ENCODE measurements at regions not wholly inside any gene's neighbourhood (a gene's known extent, or its start where the extent isn't known, plus 50 kb on each side); places are given as distances from the start of the nearest gene placed in this dataset.

GRCh38 chr13:74278901-74279300, 144.7 kb upstream of the KLF12 start:
- ChIA-PET CTCF (no interaction called here), POLR2A (no interaction called here)
- H3K27ac Mint-ChIP-seq: no peak overlapping the region
- H3K4me3 Mint-ChIP-seq: no peak overlapping the region
- DNase-seq (ENCODE audit: low spot score) (no peak), ATAC-seq (no peak)
- H3K4me1 Mint-ChIP-seq: peaks cover 4% of the 10 kb centered on the region
- no peaks in the 10 kb centered on the region for H3K36me3 Mint-ChIP-seq
- H3K9me3 Mint-ChIP-seq: no peaks in the 10 kb centered on the region
- TF ChIP-seq HMGA2 (CRISPR knock-in tag; IDR thresholded peaks at IDR 0.05) (no peak), ZNF317 (CRISPR knock-in tag; IDR thresholded peaks at IDR 0.05; ENCODE audit: borderline replicate concordance, low read depth) (no peak), ZNF512 (CRISPR knock-in tag; IDR thresholded peaks at IDR 0.05; ENCODE audit: borderline replicate concordance) (no peak), JAZF1 (CRISPR knock-in tag; IDR thresholded peaks at IDR 0.05) (no peak), SP1 (CRISPR knock-in tag; conservative IDR thresholded peaks at IDR 0.05) (no peak), ESRRA (CRISPR knock-in tag; IDR thresholded peaks at IDR 0.05; ENCODE audit: borderline replicate concordance) (no peak), OVOL2 (CRISPR knock-in tag; IDR thresholded peaks at IDR 0.05; ENCODE audit: borderline replicate concordance) (no peak), TCF7 (CRISPR knock-in tag; IDR thresholded peaks at IDR 0.05; ENCODE audit: low read depth) (no peak)
- TF ChIP-seq, protein P1, sequence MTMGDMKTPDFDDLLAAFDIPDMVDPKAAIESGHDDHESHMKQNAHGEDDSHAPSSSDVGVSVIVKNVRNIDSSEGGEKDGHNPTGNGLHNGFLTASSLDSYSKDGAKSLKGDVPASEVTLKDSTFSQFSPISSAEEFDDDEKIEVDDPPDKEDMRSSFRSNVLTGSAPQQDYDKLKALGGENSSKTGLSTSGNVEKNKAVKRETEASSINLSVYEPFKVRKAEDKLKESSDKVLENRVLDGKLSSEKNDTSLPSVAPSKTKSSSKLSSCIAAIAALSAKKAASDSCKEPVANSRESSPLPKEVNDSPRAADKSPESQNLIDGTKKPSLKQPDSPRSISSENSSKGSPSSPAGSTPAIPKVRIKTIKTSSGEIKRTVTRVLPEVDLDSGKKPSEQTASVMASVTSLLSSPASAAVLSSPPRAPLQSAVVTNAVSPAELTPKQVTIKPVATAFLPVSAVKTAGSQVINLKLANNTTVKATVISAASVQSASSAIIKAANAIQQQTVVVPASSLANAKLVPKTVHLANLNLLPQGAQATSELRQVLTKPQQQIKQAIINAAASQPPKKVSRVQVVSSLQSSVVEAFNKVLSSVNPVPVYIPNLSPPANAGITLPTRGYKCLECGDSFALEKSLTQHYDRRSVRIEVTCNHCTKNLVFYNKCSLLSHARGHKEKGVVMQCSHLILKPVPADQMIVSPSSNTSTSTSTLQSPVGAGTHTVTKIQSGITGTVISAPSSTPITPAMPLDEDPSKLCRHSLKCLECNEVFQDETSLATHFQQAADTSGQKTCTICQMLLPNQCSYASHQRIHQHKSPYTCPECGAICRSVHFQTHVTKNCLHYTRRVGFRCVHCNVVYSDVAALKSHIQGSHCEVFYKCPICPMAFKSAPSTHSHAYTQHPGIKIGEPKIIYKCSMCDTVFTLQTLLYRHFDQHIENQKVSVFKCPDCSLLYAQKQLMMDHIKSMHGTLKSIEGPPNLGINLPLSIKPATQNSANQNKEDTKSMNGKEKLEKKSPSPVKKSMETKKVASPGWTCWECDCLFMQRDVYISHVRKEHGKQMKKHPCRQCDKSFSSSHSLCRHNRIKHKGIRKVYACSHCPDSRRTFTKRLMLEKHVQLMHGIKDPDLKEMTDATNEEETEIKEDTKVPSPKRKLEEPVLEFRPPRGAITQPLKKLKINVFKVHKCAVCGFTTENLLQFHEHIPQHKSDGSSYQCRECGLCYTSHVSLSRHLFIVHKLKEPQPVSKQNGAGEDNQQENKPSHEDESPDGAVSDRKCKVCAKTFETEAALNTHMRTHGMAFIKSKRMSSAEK (CRISPR knock-in tag; IDR thresholded peaks at IDR 0.05; ENCODE audit: borderline replicate concordance): no peak
- TF ChIP-seq, protein P2, sequence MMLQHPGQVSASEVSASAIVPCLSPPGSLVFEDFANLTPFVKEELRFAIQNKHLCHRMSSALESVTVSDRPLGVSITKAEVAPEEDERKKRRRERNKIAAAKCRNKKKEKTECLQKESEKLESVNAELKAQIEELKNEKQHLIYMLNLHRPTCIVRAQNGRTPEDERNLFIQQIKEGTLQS (CRISPR knock-in tag; conservative IDR thresholded peaks at IDR 0.05): no peak
- no peaks in the 10 kb centered on the region for H3K27me3 Mint-ChIP-seq (ENCODE audit: low read depth)

DNA sequence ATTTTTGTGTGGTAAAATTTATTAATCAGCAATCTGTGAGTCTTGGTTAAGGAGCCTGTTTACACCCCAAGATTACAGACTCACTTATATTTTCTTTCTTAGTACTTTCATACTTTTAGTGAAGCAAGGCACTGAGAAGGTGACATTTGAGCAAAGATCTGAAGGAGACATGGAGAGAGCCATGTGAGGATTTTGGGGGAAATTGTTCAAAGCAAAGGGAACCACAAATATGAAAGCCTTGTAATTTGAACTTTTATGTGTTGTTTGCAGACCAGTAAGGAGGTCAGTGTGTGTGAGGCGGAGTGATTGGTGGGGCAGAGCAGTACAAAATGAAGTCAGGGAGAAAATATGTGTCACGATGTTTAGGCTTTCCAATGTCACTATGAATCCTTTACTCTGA, 140.7 kb upstream of the KLF12 start:
- Mint-ChIP-seq H3K36me3 (peaks cover 3% of the 10 kb centered on the region; the same call in 1 of the 2 replicates), H3K4me3 (no peak overlapping the region), H3K27me3 (ENCODE audit: low read depth) (no peaks in the 10 kb centered on the region), H3K9me3 (peaks cover 21% of the 10 kb centered on the region), H3K4me1 (no peaks in the 10 kb centered on the region), H3K27ac (no peak overlapping the region)
- ChIA-PET CTCF (no interaction called here), POLR2A (no interaction called here)
- DNase-seq (ENCODE audit: low spot score) (no peak), ATAC-seq (no peak)
- TF ChIP-seq STAT6 (CRISPR knock-in tag; conservative IDR thresholded peaks at IDR 0.05; ENCODE audit: low read depth) (no peak), CTCF (IDR thresholded peaks at IDR 0.05) (no peak), RELA (CRISPR knock-in tag; IDR thresholded peaks at IDR 0.05; ENCODE audit: borderline replicate concordance) (no peak), KAT7 (CRISPR knock-in tag; IDR thresholded peaks at IDR 0.05; ENCODE audit: borderline replicate concordance) (no peak), ZSCAN18 (CRISPR knock-in tag; IDR thresholded peaks at IDR 0.05) (no peak), ZNF317 (CRISPR knock-in tag; IDR thresholded peaks at IDR 0.05; ENCODE audit: borderline replicate concordance, low read depth) (no peak)
- TF ChIP-seq, protein P3, sequence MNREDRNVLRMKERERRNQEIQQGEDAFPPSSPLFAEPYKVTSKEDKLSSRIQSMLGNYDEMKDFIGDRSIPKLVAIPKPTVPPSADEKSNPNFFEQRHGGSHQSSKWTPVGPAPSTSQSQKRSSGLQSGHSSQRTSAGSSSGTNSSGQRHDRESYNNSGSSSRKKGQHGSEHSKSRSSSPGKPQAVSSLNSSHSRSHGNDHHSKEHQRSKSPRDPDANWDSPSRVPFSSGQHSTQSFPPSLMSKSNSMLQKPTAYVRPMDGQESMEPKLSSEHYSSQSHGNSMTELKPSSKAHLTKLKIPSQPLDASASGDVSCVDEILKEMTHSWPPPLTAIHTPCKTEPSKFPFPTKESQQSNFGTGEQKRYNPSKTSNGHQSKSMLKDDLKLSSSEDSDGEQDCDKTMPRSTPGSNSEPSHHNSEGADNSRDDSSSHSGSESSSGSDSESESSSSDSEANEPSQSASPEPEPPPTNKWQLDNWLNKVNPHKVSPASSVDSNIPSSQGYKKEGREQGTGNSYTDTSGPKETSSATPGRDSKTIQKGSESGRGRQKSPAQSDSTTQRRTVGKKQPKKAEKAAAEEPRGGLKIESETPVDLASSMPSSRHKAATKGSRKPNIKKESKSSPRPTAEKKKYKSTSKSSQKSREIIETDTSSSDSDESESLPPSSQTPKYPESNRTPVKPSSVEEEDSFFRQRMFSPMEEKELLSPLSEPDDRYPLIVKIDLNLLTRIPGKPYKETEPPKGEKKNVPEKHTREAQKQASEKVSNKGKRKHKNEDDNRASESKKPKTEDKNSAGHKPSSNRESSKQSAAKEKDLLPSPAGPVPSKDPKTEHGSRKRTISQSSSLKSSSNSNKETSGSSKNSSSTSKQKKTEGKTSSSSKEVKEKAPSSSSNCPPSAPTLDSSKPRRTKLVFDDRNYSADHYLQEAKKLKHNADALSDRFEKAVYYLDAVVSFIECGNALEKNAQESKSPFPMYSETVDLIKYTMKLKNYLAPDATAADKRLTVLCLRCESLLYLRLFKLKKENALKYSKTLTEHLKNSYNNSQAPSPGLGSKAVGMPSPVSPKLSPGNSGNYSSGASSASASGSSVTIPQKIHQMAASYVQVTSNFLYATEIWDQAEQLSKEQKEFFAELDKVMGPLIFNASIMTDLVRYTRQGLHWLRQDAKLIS (CRISPR knock-in tag; IDR thresholded peaks at IDR 0.05; ENCODE audit: borderline replicate concordance): no peak

Measured in WTC11 (cell line).